ENCODE measurements at regions not wholly inside any gene's neighbourhood (a gene's known extent, or its start where the extent isn't known, plus 50 kb on each side); places are given as distances from the start of the nearest gene placed in this dataset.

DNA sequence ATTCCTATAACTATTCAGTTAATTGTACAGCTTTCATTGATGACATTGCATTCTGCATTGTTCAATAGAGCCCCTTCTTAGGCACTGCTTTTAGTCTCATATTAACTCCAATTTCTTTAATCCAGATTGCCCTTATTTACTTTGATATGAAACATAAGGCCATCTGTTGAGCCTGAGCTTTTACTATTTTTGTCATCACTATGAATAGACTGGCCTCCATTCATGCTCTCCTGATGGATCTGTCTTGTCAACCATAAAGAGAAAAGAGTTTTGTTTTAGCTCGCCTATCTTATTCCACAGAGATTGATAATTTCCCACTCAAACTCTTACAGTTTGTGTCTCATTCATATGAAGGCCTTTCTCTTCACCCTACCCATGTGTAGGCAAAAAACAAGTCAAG is 159.2 kb upstream of the DTNA start:
- 88 to 97% methylated on average over 1 of the region's 1 CpG for WGBS, 2 donors
- no peak for ATAC-seq (ENCODE audit: low FRiP score)
- Histone ChIP-seq H3K9me3 (ENCODE audit: control insufficient read depth, low read length) (no peaks in the 10 kb centered on the region), H3K4me3 (ENCODE audit: low read length in 2 of 2) (no peak overlapping the region), H3K36me3 (ENCODE audit: control insufficient read depth in 1 of 2, insufficient read depth in 2 of 2, low read length in 1 of 2) (no peaks in the 10 kb centered on the region), H3K27ac (ENCODE audit: low read depth in 1 of 2, low read length in 2 of 2) (no peak overlapping the region), H3K4me1 (ENCODE audit: control insufficient read depth in 1 of 2, insufficient read depth in 2 of 2, low read length in 2 of 2) (no peaks in the 10 kb centered on the region), H3K27me3 (ENCODE audit: control insufficient read depth in 1 of 2, insufficient read depth in 2 of 2, low read length in 1 of 2) (no peaks in the 10 kb centered on the region)
- no peak for DNase-seq
- intact Hi-C loops (cut with DNase I): no loop called here

GRCh38 chr18:34551824-34552223 is 158.3 kb upstream of the DTNA start:
- 42 to 53% methylated on average over 2 of the region's 2 CpGs for WGBS, 2 donors
- Histone ChIP-seq H3K27ac (ENCODE audit: low read depth in 1 of 2, low read length in 2 of 2) (no peak overlapping the region), H3K4me1 (ENCODE audit: control insufficient read depth in 1 of 2, insufficient read depth in 2 of 2, low read length in 2 of 2) (no peaks in the 10 kb centered on the region), H3K4me3 (ENCODE audit: low read length in 2 of 2) (no peak overlapping the region), H3K9me3 (ENCODE audit: control insufficient read depth, low read length) (no peaks in the 10 kb centered on the region), H3K27me3 (ENCODE audit: control insufficient read depth in 1 of 2, insufficient read depth in 2 of 2, low read length in 1 of 2) (no peaks in the 10 kb centered on the region), H3K36me3 (ENCODE audit: control insufficient read depth in 1 of 2, insufficient read depth in 2 of 2, low read length in 1 of 2) (no peaks in the 10 kb centered on the region)
- ATAC-seq (ENCODE audit: low FRiP score) (no peak), DNase-seq (no peak)
- intact Hi-C loops (cut with DNase I): no loop called here

DNA sequence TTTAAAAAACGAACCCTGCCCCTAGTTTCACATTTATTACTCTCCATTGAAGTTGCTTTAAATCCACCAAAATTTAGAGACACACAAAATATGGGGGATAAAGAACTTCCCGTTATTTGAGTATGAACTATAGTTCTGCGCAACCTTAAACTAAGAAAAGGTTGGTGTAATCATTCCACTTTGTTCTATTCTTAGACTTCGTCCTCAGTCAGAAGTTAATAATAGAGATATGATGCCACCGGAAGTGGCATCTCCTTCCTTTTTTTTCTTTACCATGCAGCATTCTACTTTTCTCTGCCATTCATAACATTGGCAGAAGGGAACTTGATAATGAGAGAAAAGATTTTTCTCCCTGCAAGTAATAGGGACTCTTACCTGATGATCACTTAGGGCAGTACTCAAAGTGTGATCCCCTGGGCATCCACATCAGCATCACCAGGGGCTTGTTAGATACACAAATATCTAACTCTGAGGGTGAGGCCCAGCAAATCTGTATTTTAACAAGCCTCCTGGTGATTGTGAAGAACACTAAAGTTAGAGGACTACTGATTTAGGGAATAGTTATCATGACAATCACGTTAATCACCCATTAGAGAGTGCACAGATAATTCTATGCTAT is 147.7 kb upstream of the DTNA start:
- H3K27me3 ChIP-seq (ENCODE audit: control insufficient read depth in 1 of 2, insufficient read depth in 2 of 2, low read length in 1 of 2): no peaks in the 10 kb centered on the region
- no peaks in the 10 kb centered on the region for H3K9me3 ChIP-seq (ENCODE audit: control insufficient read depth, low read length)
- WGBS, 2 donors: 79 to 81% methylated on average over 6 of the region's 6 CpGs
- H3K27ac ChIP-seq (ENCODE audit: low read depth in 1 of 2, low read length in 2 of 2): no peak overlapping the region
- no peaks in the 10 kb centered on the region for H3K36me3 ChIP-seq (ENCODE audit: control insufficient read depth in 1 of 2, insufficient read depth in 2 of 2, low read length in 1 of 2)
- H3K4me1 ChIP-seq (ENCODE audit: control insufficient read depth in 1 of 2, insufficient read depth in 2 of 2, low read length in 2 of 2): no peaks in the 10 kb centered on the region
- H3K4me3 ChIP-seq (ENCODE audit: low read length in 2 of 2): no peak overlapping the region
- DNase-seq (no peak), ATAC-seq (ENCODE audit: low FRiP score) (no peak)
- intact Hi-C loops (cut with DNase I): no loop called here

DNA sequence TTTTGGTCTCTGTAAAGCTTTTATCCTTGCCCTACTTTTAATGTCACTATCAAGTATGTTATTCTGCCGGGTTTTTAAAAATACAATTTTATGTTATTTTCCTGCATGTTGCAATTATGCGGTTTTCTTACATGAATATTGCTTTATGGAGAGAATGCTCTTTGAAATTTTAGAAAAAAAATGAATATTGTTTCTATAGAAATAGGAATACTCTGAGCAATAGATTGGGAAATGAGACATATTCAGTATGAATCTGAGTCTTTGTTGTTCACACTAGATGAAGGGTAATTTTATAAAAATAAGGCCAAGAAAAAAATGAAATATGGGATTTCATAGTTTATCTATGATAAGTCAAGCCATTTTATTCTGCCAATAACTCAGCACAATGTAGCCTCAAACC is 142.2 kb upstream of the DTNA start:
- Histone ChIP-seq H3K9me3 (ENCODE audit: control insufficient read depth, low read length) (no peaks in the 10 kb centered on the region), H3K27ac (ENCODE audit: low read depth in 1 of 2, low read length in 2 of 2) (no peak overlapping the region), H3K27me3 (ENCODE audit: control insufficient read depth in 1 of 2, insufficient read depth in 2 of 2, low read length in 1 of 2) (no peaks in the 10 kb centered on the region), H3K36me3 (ENCODE audit: control insufficient read depth in 1 of 2, insufficient read depth in 2 of 2, low read length in 1 of 2) (no peaks in the 10 kb centered on the region), H3K4me1 (ENCODE audit: control insufficient read depth in 1 of 2, insufficient read depth in 2 of 2, low read length in 2 of 2) (no peaks in the 10 kb centered on the region), H3K4me3 (ENCODE audit: low read length in 2 of 2) (no peak overlapping the region)
- intact Hi-C loops (cut with DNase I): no loop called here
- WGBS, 2 donors: 96% methylated on average over 2 of the region's 2 CpGs
- no peak for DNase-seq
- ATAC-seq (ENCODE audit: low FRiP score): no peak

- H3K9me3 ChIP-seq (ENCODE audit: control insufficient read depth, low read length): no peaks in the 10 kb centered on the region
- H3K27me3 ChIP-seq (ENCODE audit: control insufficient read depth in 1 of 2, insufficient read depth in 2 of 2, low read length in 1 of 2): no peaks in the 10 kb centered on the region
- WGBS, 2 donors: 97 to 98% methylated on average over 6 of the region's 6 CpGs
- H3K36me3 ChIP-seq (ENCODE audit: control insufficient read depth in 1 of 2, insufficient read depth in 2 of 2, low read length in 1 of 2): no peaks in the 10 kb centered on the region
- H3K4me1 ChIP-seq (ENCODE audit: control insufficient read depth in 1 of 2, insufficient read depth in 2 of 2, low read length in 2 of 2): no peaks in the 10 kb centered on the region
- DNase-seq (no peak), ATAC-seq (ENCODE audit: low FRiP score) (no peak)
- no peak overlapping the region for H3K27ac ChIP-seq (ENCODE audit: low read depth in 1 of 2, low read length in 2 of 2)
- intact Hi-C loops (cut with DNase I): no loop called here
- no peak overlapping the region for H3K4me3 ChIP-seq (ENCODE audit: low read length in 2 of 2)
These were observed 133.5 kb upstream of the DTNA start for GRCh38 chr18:34576622-34577021.

DNA sequence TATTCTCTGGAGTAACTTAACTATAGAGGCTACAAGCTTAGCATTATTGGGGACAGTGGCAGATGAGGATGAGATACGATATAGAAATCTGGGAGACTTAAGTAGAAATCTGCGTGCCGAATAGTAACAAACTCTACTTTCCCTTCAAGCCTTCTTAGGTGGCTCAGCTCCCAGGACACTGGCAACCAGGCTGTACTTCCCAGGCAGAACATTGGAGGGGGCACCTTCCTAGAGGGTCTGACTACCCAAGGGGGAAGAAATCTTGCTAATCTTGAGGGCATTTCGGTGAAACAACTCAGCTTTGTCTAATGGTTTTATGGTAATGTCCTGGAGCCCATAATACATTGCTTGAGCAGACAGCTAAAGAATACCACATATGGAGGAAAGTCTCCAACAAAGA is 126.2 kb upstream of the DTNA start:
- DNase-seq: no peak
- no peaks in the 10 kb centered on the region for H3K36me3 ChIP-seq (ENCODE audit: control insufficient read depth in 1 of 2, insufficient read depth in 2 of 2, low read length in 1 of 2)
- intact Hi-C loops (cut with DNase I): no loop called here
- no peaks in the 10 kb centered on the region for H3K27me3 ChIP-seq (ENCODE audit: control insufficient read depth in 1 of 2, insufficient read depth in 2 of 2, low read length in 1 of 2)
- no peaks in the 10 kb centered on the region for H3K9me3 ChIP-seq (ENCODE audit: control insufficient read depth, low read length)
- 82 to 94% methylated on average over 4 of the region's 4 CpGs for WGBS, 2 donors
- H3K27ac ChIP-seq (ENCODE audit: low read depth in 1 of 2, low read length in 2 of 2): no peak overlapping the region
- H3K4me3 ChIP-seq (ENCODE audit: low read length in 2 of 2): no peak overlapping the region
- peaks cover 0 to 1% of the 10 kb centered on the region in 2 donors for H3K4me1 ChIP-seq (ENCODE audit: control insufficient read depth in 1 of 2, insufficient read depth in 2 of 2, low read length in 2 of 2)
- no peak for ATAC-seq (ENCODE audit: low FRiP score)

DNA sequence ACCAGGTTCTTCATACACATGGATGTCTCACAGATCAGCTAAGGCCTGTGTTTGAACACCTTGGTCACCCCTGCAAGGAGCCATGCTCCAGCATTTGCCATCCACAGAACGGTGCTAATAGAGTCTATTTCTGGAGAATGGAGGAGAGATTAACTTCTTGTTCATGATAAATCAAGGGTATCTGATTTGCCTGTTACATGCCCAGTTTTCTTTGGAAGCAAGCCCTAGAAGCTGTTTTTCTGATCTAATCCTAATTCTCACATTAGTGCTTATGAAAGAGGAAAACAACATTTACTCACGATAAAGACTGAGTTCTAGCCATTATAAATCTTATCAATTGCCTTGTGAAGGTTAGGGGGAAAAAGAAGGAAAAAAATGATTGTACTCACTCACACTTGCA is 119.6 kb upstream of the DTNA start:
- H3K27ac ChIP-seq (ENCODE audit: low read depth in 1 of 2, low read length in 2 of 2): peak overlapping the region in 1 of 2 donors; percentile 75
- ATAC-seq (ENCODE audit: low FRiP score): no peak

DNA sequence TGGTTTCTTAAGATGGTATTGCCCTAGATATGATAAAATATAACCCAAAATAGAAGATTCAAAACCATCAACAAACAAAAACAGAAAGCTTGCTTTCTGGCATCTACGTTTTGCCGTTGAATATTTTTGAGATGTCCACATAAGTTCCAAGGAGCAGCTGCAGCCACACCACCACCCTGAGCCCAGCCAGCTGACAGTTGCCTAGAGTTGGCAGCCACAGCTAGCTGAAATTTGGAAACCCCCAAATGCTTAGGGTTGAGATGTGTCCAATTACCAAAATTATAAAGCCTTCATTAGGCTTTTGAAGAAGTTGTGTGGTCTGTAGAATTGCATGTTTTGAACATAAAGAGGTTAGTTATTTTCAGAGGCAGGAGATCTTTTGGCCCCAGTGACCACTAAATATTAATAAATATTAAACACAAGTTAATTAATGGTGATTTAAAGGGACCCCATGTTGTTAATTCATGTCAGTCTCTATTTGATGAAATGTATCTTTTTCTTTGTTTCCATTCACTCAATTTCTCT is 118.1 kb upstream of the DTNA start:
- no peak for ATAC-seq (ENCODE audit: low FRiP score)
- no peaks in the 10 kb centered on the region for H3K9me3 ChIP-seq (ENCODE audit: control insufficient read depth, low read length)
- intact Hi-C loops (cut with DNase I): loop anchor here (2.0 to 5.0 kb wide), 5 partner anchors 50 to 195 kb away; no protein-coding TSS in a partner anchor
- H3K4me3 ChIP-seq (ENCODE audit: low read length in 2 of 2): no peak overlapping the region
- peaks cover 0 to 8% of the 10 kb centered on the region in 2 donors for H3K4me1 ChIP-seq (ENCODE audit: control insufficient read depth in 1 of 2, insufficient read depth in 2 of 2, low read length in 2 of 2)
- H3K36me3 ChIP-seq (ENCODE audit: control insufficient read depth in 1 of 2, insufficient read depth in 2 of 2, low read length in 1 of 2): no peaks in the 10 kb centered on the region
- peak overlapping the region; percentile 59 to 87 for H3K27ac ChIP-seq (ENCODE audit: low read depth in 1 of 2, low read length in 2 of 2)
- no peaks in the 10 kb centered on the region for H3K27me3 ChIP-seq (ENCODE audit: control insufficient read depth in 1 of 2, insufficient read depth in 2 of 2, low read length in 1 of 2)
- no peak for DNase-seq
- 5 to 20% methylated on average over 2 of the region's 2 CpGs for WGBS, 2 donors

More for the DNA sequence above, 119.6 kb upstream of the DTNA start:
- Histone ChIP-seq H3K4me3 (ENCODE audit: low read length in 2 of 2) (no peak overlapping the region), H3K36me3 (ENCODE audit: control insufficient read depth in 1 of 2, insufficient read depth in 2 of 2, low read length in 1 of 2) (no peaks in the 10 kb centered on the region), H3K4me1 (ENCODE audit: control insufficient read depth in 1 of 2, insufficient read depth in 2 of 2, low read length in 2 of 2) (peaks cover 0 to 5% of the 10 kb centered on the region in 2 donors), H3K27me3 (ENCODE audit: control insufficient read depth in 1 of 2, insufficient read depth in 2 of 2, low read length in 1 of 2) (no peaks in the 10 kb centered on the region), H3K9me3 (ENCODE audit: control insufficient read depth, low read length) (no peaks in the 10 kb centered on the region)
- DNase-seq: no peak
- WGBS, 2 donors: 0 to 6% methylated on average over 2 of the region's 2 CpGs
- intact Hi-C loops (cut with DNase I): loop anchor here (5.0 kb wide), 4 partner anchors 52 to 197 kb away; no protein-coding TSS in a partner anchor

- H3K27me3 ChIP-seq (ENCODE audit: control insufficient read depth in 1 of 2, insufficient read depth in 2 of 2, low read length in 1 of 2): no peaks in the 10 kb centered on the region
- intact Hi-C loops (cut with DNase I): loop anchor here (2.0 to 5.0 kb wide), 5 partner anchors 50 to 195 kb away; no protein-coding TSS in a partner anchor
- peak overlapping the region in 1 of 2 donors; percentile 89 for H3K4me3 ChIP-seq (ENCODE audit: low read length in 2 of 2)
- no peaks in the 10 kb centered on the region for H3K9me3 ChIP-seq (ENCODE audit: control insufficient read depth, low read length)
- no peaks in the 10 kb centered on the region for H3K36me3 ChIP-seq (ENCODE audit: control insufficient read depth in 1 of 2, insufficient read depth in 2 of 2, low read length in 1 of 2)
- ATAC-seq (ENCODE audit: low FRiP score) (no peak), DNase-seq (no peak)
- WGBS, 2 donors: 9 to 10% methylated on average over 3 of the region's 3 CpGs
- peak overlapping the region; percentile 75 to 87 for H3K27ac ChIP-seq (ENCODE audit: low read depth in 1 of 2, low read length in 2 of 2)
- H3K4me1 ChIP-seq (ENCODE audit: control insufficient read depth in 1 of 2, insufficient read depth in 2 of 2, low read length in 2 of 2): peaks cover 0 to 8% of the 10 kb centered on the region in 2 donors
These were observed 117.6 kb upstream of the DTNA start for GRCh38 chr18:34592481-34592880.

All from aorta (tissue), 5 donors.